Hepatocyte (in vitro differentiated cells): ENCODE measurements at regions not wholly inside any gene's neighbourhood (a gene's known extent, or its start where the extent isn't known, plus 50 kb on each side); places are given as distances from the start of the nearest gene placed in this dataset.
"Not testable (repeated sequence)": the region's sequence is repeated elsewhere in the genome, so short reads cannot be mapped to it uniquely, and the experiment has no call there.

Source experiments
- DNase-seq: peaks from one replicate; pipeline ENCODE4 v3.0.0-alpha.2; 2016; ENCODE audit warnings: low spot score
- H2AFZ ChIP-seq: fragments of 200-600 bp; sonication (generic); 2 replicates; pipeline ENCODE4 v1.6.0; 2016; ENCODE audit warnings: antibody characterized with exemption, mild to moderate bottlenecking
- H3K27ac ChIP-seq: fragments of 200-600 bp; sonication (generic); 2 replicates; pipeline ENCODE4 v1.5.1; 2016; ENCODE audit warnings: mild to moderate bottlenecking
- H3K27me3 ChIP-seq: fragments of 200-600 bp; sonication (generic); 2 replicates; pipeline ENCODE4 v1.6.1; 2016
- H3K36me3 ChIP-seq: fragments of 200-600 bp; sonication (generic); replicated peaks from 2 replicates; pipeline ENCODE4 v1.5.1; 2016; ENCODE audit warnings: low read depth; ENCODE audit not compliant: insufficient read depth
- H3K4me1 ChIP-seq: fragments of 200-600 bp; sonication (generic); 2 replicates; pipeline ENCODE4 v1.5.1; 2016; ENCODE audit warnings: mild to moderate bottlenecking, moderate library complexity; ENCODE audit not compliant: insufficient read depth
- H3K4me2 ChIP-seq: fragments of 200-600 bp; sonication (generic); 2 replicates; pipeline ENCODE4 v1.6.0; 2016
- H3K4me3 ChIP-seq: fragments of 200-600 bp; sonication (generic); 2 replicates; pipeline ENCODE4 v1.5.1; 2016; ENCODE audit warnings: mild to moderate bottlenecking
- H3K79me2 ChIP-seq: fragments of 200-600 bp; sonication (generic); 2 replicates; pipeline ENCODE4 v1.6.0; 2017; ENCODE audit warnings: mild to moderate bottlenecking
- H3K9me2 ChIP-seq: fragments of 200-600 bp; sonication (generic); replicated peaks from 2 replicates; pipeline ENCODE4 v1.6.0; 2017; ENCODE audit warnings: mild to moderate bottlenecking; ENCODE audit not compliant: insufficient read depth
- H3K9me3 ChIP-seq: fragments of 200-600 bp; sonication (generic); 2 replicates; pipeline ENCODE4 v1.5.1; 2016; ENCODE audit warnings: low read depth, mild to moderate bottlenecking
- H4K20me1 ChIP-seq: fragments of 200-600 bp; sonication (generic); 2 replicates; pipeline ENCODE4 v1.6.0; 2016; ENCODE audit warnings: mild to moderate bottlenecking; ENCODE audit not compliant: insufficient read depth, poor library complexity, severe bottlenecking
- CTCF ChIP-seq: fragments of 200-600 bp; sonication (generic); IDR thresholded peaks from 2 replicates; pipeline ENCODE4 v1.5.1; 2016; ENCODE audit warnings: antibody characterized with exemption, mild to moderate bottlenecking; ENCODE audit not compliant: poor library complexity
- EZH2 ChIP-seq: fragments of 200-600 bp; sonication (generic); IDR thresholded peaks from 2 replicates; pipeline ENCODE4 v1.6.1; 2016; ENCODE audit warnings: antibody characterized with exemption, mild to moderate bottlenecking, borderline replicate concordance
- EZH2phosphoT487 ChIP-seq: fragments of 200-600 bp; sonication (generic); IDR thresholded peaks from one replicate; pipeline ENCODE4 v1.6.1; 2018; ENCODE audit warnings: antibody characterized with exemption, mild to moderate bottlenecking, low read depth, moderate library complexity; ENCODE audit not compliant: unreplicated experiment, severe bottlenecking
- WGBS: methylation state at CpG from one replicate; pipeline ENCODE4 v1.1.6; 2016; ENCODE audit warnings: low lambda C conversion rate; ENCODE audit errors: missing lambda C conversion rate; 5-methylcytosine and 5-hydroxymethylcytosine counted together

- not testable (repeated sequence) for H3K79me2 ChIP-seq, H4K20me1 ChIP-seq, H3K9me3 ChIP-seq, H3K9me2 ChIP-seq, H3K27me3 ChIP-seq, H2AFZ ChIP-seq, H3K27ac ChIP-seq, H3K36me3 ChIP-seq, H3K4me2 ChIP-seq, H3K4me3 ChIP-seq, DNase-seq, H3K4me1 ChIP-seq
- 73% methylated on average over 9 of the region's 9 CpGs for WGBS
Observed at GRCh38 chr10:29363930-29364329, 75.1 kb downstream of the LYZL1 start.

DNA sequence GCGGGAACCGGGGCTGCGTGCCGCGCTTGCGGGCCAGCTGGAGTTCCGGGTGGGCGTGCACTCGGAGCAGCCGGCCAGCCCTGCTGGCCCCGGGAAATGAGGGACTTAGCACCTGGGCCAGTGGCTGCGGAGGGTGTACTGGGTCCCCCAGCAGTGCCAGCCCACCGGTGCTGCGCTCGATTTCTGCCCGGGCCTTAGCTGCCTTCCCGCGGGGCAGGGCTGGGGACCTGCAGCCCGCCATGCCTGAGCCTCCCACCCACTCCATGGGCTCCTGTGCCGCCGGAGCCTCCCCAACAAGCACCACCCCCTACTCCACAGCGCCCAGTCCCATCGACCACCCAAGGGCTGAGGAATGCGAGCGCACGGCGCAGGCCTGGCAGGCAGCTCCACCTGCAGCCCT is 77.3 kb downstream of the LYZL1 start:
- H3K27me3 ChIP-seq, H3K4me2 ChIP-seq, H3K9me2 ChIP-seq, H3K79me2 ChIP-seq, H3K4me3 ChIP-seq, H3K27ac ChIP-seq, H3K36me3 ChIP-seq, DNase-seq, H4K20me1 ChIP-seq, H3K9me3 ChIP-seq, H2AFZ ChIP-seq: not testable (repeated sequence)
- 94% methylated on average over 18 of the region's 27 CpGs for WGBS
- H3K4me1 ChIP-seq, result peaks cover 13% of the 10 kb centered on the region

DNA sequence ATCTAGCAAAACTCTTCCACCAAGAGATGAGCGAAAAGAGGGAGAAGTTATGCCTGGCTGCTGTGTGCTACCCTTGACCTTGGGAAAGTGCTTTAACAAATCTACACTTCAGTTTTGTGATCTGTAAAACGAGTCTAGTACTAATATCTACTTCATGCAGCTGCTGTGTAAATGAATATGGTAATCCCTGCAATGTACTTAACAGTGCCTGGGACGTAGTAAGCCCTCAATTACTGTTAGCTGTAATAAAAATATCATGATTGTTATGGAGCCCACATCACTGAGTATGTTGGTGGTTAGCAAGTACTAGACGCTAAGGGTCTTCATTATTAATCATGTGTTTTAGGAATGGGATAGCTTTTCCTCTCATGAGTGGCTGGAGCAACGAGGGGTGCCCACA is 80.5 kb downstream of the LYZL1 start:
- H3K36me3 ChIP-seq, result no peaks in the 10 kb centered on the region
- H4K20me1 ChIP-seq, result no peaks in the 10 kb centered on the region
- TF ChIP-seq EZH2 (no peak), EZH2phosphoT487 (no peak), CTCF (no peak)
- H3K4me3 ChIP-seq, result no peak overlapping the region
- no peak overlapping the region for H3K27ac ChIP-seq
- 68% methylated on average over 5 of the region's 5 CpGs for WGBS
- H3K79me2 ChIP-seq, result no peaks in the 10 kb centered on the region
- no peak overlapping the region for H2AFZ ChIP-seq
- peaks cover 14% of the 10 kb centered on the region for H3K4me1 ChIP-seq
- no peaks in the 10 kb centered on the region for H3K9me2 ChIP-seq
- no peaks in the 10 kb centered on the region for H3K9me3 ChIP-seq
- no peak for DNase-seq
- H3K4me2 ChIP-seq, result no peak overlapping the region
- no peaks in the 10 kb centered on the region for H3K27me3 ChIP-seq

DNA sequence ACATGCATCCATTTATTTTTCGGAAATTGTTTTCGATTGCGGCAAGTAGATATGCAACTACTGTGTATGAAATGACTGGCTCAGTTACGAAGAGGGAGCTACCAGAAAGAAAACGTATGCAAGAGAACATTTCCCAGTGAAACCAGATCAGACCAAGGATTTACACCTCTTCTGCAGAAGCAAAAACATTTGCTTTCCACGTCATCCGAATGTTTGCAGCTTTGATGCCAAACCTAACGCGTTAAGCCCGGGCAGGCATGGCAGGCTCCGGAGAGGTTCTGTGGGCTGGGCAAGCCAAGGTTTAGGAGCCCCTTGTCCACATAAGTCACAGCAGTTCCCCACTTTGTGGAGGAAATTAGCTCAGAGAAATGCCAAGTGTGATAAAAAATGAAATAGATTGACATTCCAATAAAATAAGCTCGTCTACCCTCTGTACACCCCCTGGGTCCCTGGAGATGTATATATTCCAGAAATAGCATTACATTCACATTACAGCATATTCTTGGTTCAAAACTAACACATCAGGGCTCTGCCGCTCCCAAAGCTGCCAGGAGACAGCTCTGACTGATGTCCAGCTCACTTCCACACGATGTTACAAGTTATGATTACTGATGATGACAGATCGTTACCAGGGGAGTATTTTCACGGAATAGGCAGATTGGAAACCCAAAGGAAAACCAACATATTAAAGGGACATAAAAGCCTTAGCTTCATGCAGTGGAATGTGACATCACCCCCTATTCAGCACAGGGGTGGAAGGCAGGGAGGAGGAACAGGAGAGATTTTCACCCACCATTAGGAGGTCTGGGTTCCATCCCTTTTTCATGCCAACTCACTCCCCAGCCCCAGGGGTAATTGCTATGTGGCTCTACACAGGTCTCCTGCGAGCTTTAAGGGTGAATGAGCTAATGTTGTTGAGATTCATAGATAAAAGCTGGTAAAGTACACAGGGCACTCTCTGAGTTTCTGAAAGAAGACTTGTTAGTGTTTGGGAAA is 81.5 kb downstream of the LYZL1 start:
- no peak for TF ChIP-seq CTCF
- TF ChIP-seq EZH2, result no peak
- no peak for TF ChIP-seq EZH2phosphoT487
- Histone ChIP-seq H3K36me3 (no peaks in the 10 kb centered on the region), H3K79me2 (no peaks in the 10 kb centered on the region), H3K4me2 (peak overlapping the region; percentile 61), H3K4me3 (no peak overlapping the region), H3K9me3 (no peaks in the 10 kb centered on the region), H4K20me1 (no peaks in the 10 kb centered on the region), H3K9me2 (no peaks in the 10 kb centered on the region), H3K4me1 (peaks cover 17% of the 10 kb centered on the region), H2AFZ (no peak overlapping the region), H3K27ac (no peak overlapping the region), H3K27me3 (no peaks in the 10 kb centered on the region)
- 55% methylated on average over 17 of the region's 17 CpGs for WGBS
- no peak for DNase-seq
